ENCODE measurements at regions not wholly inside any gene's neighbourhood (a gene's known extent, or its start where the extent isn't known, plus 50 kb on each side); places are given as distances from the start of the nearest gene placed in this dataset.

GRCh38 chr5:124421584-124421983 lies 324.9 kb downstream of the ZNF608 start:
- CTCF ChIA-PET = no interaction called here
- TF ChIP-seq, protein P1, sequence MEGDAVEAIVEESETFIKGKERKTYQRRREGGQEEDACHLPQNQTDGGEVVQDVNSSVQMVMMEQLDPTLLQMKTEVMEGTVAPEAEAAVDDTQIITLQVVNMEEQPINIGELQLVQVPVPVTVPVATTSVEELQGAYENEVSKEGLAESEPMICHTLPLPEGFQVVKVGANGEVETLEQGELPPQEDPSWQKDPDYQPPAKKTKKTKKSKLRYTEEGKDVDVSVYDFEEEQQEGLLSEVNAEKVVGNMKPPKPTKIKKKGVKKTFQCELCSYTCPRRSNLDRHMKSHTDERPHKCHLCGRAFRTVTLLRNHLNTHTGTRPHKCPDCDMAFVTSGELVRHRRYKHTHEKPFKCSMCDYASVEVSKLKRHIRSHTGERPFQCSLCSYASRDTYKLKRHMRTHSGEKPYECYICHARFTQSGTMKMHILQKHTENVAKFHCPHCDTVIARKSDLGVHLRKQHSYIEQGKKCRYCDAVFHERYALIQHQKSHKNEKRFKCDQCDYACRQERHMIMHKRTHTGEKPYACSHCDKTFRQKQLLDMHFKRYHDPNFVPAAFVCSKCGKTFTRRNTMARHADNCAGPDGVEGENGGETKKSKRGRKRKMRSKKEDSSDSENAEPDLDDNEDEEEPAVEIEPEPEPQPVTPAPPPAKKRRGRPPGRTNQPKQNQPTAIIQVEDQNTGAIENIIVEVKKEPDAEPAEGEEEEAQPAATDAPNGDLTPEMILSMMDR (IDR thresholded peaks at IDR 0.05) = no peak
- Mint-ChIP-seq H3K27ac (no peak overlapping the region), H3K4me1 (ENCODE audit: low read depth) (no peaks in the 10 kb centered on the region), H3K9me3 (peaks cover 11% of the 10 kb centered on the region), H3K27me3 (no peaks in the 10 kb centered on the region), H3K4me3 (no peak overlapping the region), H3K36me3 (ENCODE audit: low read depth) (no peaks in the 10 kb centered on the region)
- DNase-seq (no peak), ATAC-seq (no peak)
- POLR2A ChIA-PET = no interaction called here
- intact Hi-C loops (cut with micrococcal nuclease) = no loop called here

GRCh38 chr5:124420952-124421351 lies 325.5 kb downstream of the ZNF608 start:
- no peaks in the 10 kb centered on the region for H3K4me1 Mint-ChIP-seq (ENCODE audit: low read depth)
- CTCF ChIA-PET = no interaction called here
- no peak for ATAC-seq
- no peaks in the 10 kb centered on the region for H3K36me3 Mint-ChIP-seq (ENCODE audit: low read depth)
- H3K27ac Mint-ChIP-seq = no peak overlapping the region
- no peak overlapping the region for H3K4me3 Mint-ChIP-seq
- intact Hi-C loops (cut with micrococcal nuclease) = no loop called here
- no peaks in the 10 kb centered on the region for H3K27me3 Mint-ChIP-seq
- no peak for DNase-seq
- POLR2A ChIA-PET = no interaction called here
- TF ChIP-seq, protein P1 (IDR thresholded peaks at IDR 0.05) = no peak
- H3K9me3 Mint-ChIP-seq = peaks cover 11% of the 10 kb centered on the region

DNA sequence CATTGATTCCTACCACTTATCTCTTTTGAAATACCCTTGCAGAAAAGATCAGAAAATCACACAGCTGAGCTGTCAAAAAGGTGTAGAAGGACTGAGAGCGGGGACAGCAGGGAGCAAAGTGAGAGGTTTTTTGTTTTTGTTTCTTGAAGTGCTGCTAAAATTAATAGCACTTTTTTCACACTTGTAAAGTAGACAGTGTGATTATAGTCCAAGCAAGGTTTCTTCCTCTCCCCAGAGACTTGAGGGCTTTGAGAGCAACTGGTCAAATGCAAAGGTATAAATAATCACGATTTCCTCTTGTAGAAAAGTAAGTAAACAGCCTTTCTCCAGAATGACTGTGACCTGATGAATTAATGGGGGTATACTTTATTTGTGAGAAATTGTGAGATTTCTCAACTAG lies 326.9 kb downstream of the ZNF608 start:
- Mint-ChIP-seq H3K4me1 (ENCODE audit: low read depth) (no peaks in the 10 kb centered on the region), H3K9me3 (peaks cover 11% of the 10 kb centered on the region), H3K27me3 (no peaks in the 10 kb centered on the region), H3K4me3 (no peak overlapping the region), H3K36me3 (ENCODE audit: low read depth) (no peaks in the 10 kb centered on the region), H3K27ac (no peak overlapping the region)
- DNase-seq (no peak), ATAC-seq (no peak)
- POLR2A ChIA-PET = no interaction called here
- intact Hi-C loops (cut with micrococcal nuclease) = no loop called here
- CTCF ChIA-PET = no interaction called here
- TF ChIP-seq, protein P1 (IDR thresholded peaks at IDR 0.05) = no peak

- ChIA-PET POLR2A (no interaction called here), CTCF (no interaction called here)
- Mint-ChIP-seq H3K27me3 (no peaks in the 10 kb centered on the region), H3K9me3 (peaks cover 6% of the 10 kb centered on the region), H3K27ac (no peak overlapping the region), H3K4me1 (ENCODE audit: low read depth) (no peaks in the 10 kb centered on the region), H3K4me3 (no peak overlapping the region), H3K36me3 (ENCODE audit: low read depth) (no peaks in the 10 kb centered on the region)
- intact Hi-C loops (cut with micrococcal nuclease) = no loop called here
- ATAC-seq = no peak
- no peak for DNase-seq
- TF ChIP-seq, protein P1 (IDR thresholded peaks at IDR 0.05) = no peak
Observed at GRCh38 chr5:124418390-124418789, 328.0 kb downstream of the ZNF608 start.

- intact Hi-C loops (cut with micrococcal nuclease) = no loop called here
- no peaks in the 10 kb centered on the region for H3K27me3 Mint-ChIP-seq
- DNase-seq (no peak), ATAC-seq (no peak)
- ChIA-PET CTCF (no interaction called here), POLR2A (no interaction called here)
- no peak overlapping the region for H3K27ac Mint-ChIP-seq
- no peak overlapping the region for H3K4me3 Mint-ChIP-seq
- H3K36me3 Mint-ChIP-seq (ENCODE audit: low read depth) = no peaks in the 10 kb centered on the region
- TF ChIP-seq, protein P1 (IDR thresholded peaks at IDR 0.05) = no peak
- peaks cover 3% of the 10 kb centered on the region for H3K9me3 Mint-ChIP-seq
- no peaks in the 10 kb centered on the region for H3K4me1 Mint-ChIP-seq (ENCODE audit: low read depth)
Observed at GRCh38 chr5:124417196-124417595, 329.2 kb downstream of the ZNF608 start.
